ENCODE measurements at regions not wholly inside any gene's neighbourhood (a gene's known extent, or its start where the extent isn't known, plus 50 kb on each side); places are given as distances from the start of the nearest gene placed in this dataset.

GRCh38 chr4:94115687-94116086, 92.0 kb upstream of the SMARCAD1 start:
- no peak for TF ChIP-seq CTCF (IDR thresholded peaks at IDR 0.05; ENCODE audit: insufficient read depth, missing control alignments)
- FAIRE-seq: no peak
- DNase-seq (ENCODE audit: insufficient read length, low spot score): no peak

- no peak for TF ChIP-seq CTCF (IDR thresholded peaks at IDR 0.05; ENCODE audit: insufficient read depth, missing control alignments)
- FAIRE-seq (no peak), DNase-seq (ENCODE audit: insufficient read length, low spot score) (no peak)
Observed at GRCh38 chr4:94116842-94117241, 90.8 kb upstream of the SMARCAD1 start.

- peak; percentile 33 for TF ChIP-seq CTCF (IDR thresholded peaks at IDR 0.05; ENCODE audit: insufficient read depth, missing control alignments)
- FAIRE-seq (no peak), DNase-seq (ENCODE audit: insufficient read length, low spot score) (no peak)
Observed at GRCh38 chr4:94126669-94127068, 81.0 kb upstream of the SMARCAD1 start.

- FAIRE-seq (no peak), DNase-seq (ENCODE audit: insufficient read length, low spot score) (no peak)
- peak; percentile 50 for TF ChIP-seq CTCF (IDR thresholded peaks at IDR 0.05; ENCODE audit: insufficient read depth, missing control alignments)
Observed at GRCh38 chr4:94127707-94128328, 79.8 kb upstream of the SMARCAD1 start.

GRCh38 chr4:94131212-94131611, 76.5 kb upstream of the SMARCAD1 start:
- no peak for TF ChIP-seq CTCF (IDR thresholded peaks at IDR 0.05; ENCODE audit: insufficient read depth, missing control alignments)
- DNase-seq (ENCODE audit: insufficient read length, low spot score) (no peak), FAIRE-seq (no peak)

GRCh38 chr4:94135701-94136100, 72.0 kb upstream of the SMARCAD1 start:
- no peak for FAIRE-seq
- TF ChIP-seq CTCF (IDR thresholded peaks at IDR 0.05; ENCODE audit: insufficient read depth, missing control alignments): no peak
- DNase-seq (ENCODE audit: insufficient read length, low spot score): no peak

DNA sequence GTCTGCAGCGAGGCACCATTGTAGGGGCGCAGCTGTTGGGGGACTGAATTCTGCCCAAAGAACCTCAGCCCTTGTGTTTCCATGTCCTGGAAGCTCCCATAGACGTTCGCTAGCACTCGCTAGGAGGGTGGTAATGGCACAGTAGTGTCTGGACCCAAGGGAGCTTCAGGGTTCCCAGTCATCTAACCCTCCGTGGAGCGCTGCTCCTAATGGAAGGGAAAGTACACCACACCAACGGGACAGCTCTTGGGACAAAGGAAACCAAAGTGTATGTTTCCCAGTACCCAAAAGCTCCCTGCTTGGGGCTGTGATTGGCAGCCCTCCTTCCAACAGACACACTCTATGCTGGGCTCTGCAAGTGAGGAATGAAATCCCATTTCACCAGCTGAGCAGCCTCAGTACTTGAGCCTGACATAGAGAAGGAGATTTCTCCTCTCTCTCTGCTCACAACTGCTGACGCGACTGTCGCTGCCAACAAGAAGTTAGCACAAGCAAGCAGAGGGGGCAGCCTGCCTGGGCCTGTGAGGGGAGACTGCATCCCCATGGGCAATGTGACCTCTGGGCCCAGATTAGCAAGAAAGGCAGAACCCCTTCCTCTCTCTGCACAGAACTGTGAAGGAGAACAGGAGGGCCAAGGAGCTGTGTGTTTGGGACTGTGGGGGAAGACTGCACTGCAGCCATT, 67.6 kb upstream of the SMARCAD1 start:
- FAIRE-seq: no peak
- DNase-seq (ENCODE audit: insufficient read length, low spot score): no peak
- no peak for TF ChIP-seq CTCF (IDR thresholded peaks at IDR 0.05; ENCODE audit: insufficient read depth, missing control alignments)

Measured in D721Med (cell line).